Astrocyte (in vitro differentiated cells and primary cell): ENCODE measurements at regions not wholly inside any gene's neighbourhood (a gene's known extent, or its start where the extent isn't known, plus 50 kb on each side); places are given as distances from the start of the nearest gene placed in this dataset.

Experiments used
- DNase-seq: peaks from one replicate; pipeline ENCODE4 v3.0.0-alpha.2; 2010; ENCODE audit warnings: low read depth
- FAIRE-seq: peaks from 2 replicates; lab custom pipeline; 2011; peaks lifted over from hg19 to GRCh38; lab: Jason Lieb, UNC
- H2AFZ ChIP-seq: 2 replicates; pipeline ENCODE4 v1.6.0; 2012; ENCODE audit warnings: low read depth, low read length, inconsistent platforms
- H3K27ac ChIP-seq: 2 replicates; pipeline ENCODE4 v1.5.1; 2011; ENCODE audit warnings: low read depth, low read length, inconsistent platforms
- H3K27me3 ChIP-seq: 2 replicates; pipeline ENCODE4 v1.6.0; 2011; ENCODE audit warnings: low read length, inconsistent platforms; ENCODE audit not compliant: insufficient read depth
- H3K36me3 ChIP-seq: 2 replicates; pipeline ENCODE4 v1.5.1; 2011; ENCODE audit warnings: low read length, inconsistent platforms; ENCODE audit not compliant: insufficient read depth
- H3K4me1 ChIP-seq: 2 replicates; pipeline ENCODE4 v1.5.1; 2011; ENCODE audit warnings: low read length, inconsistent platforms; ENCODE audit not compliant: insufficient read depth
- H3K4me2 ChIP-seq: 2 replicates; pipeline ENCODE4 v1.6.0; 2012; ENCODE audit warnings: low read length, inconsistent platforms
- H3K4me3 ChIP-seq: 2 replicates; pipeline ENCODE4 v1.5.1; 2011; ENCODE audit warnings: low read depth, mild to moderate bottlenecking, low read length, inconsistent platforms; ENCODE audit not compliant: insufficient read depth
- H3K79me2 ChIP-seq: 2 replicates; pipeline ENCODE4 v1.6.0; 2012; ENCODE audit warnings: mild to moderate bottlenecking, low read length, inconsistent platforms; ENCODE audit not compliant: insufficient read depth
- H3K9ac ChIP-seq: 2 replicates; pipeline ENCODE4 v1.6.0; 2012; ENCODE audit warnings: mild to moderate bottlenecking, low read length, inconsistent platforms
- H3K9me3 ChIP-seq: 2 replicates; pipeline ENCODE4 v1.5.1; 2012; ENCODE audit warnings: low read depth, mild to moderate bottlenecking, low read length, inconsistent platforms; ENCODE audit not compliant: insufficient read depth
- H4K20me1 ChIP-seq: 2 replicates; pipeline ENCODE4 v1.6.0; 2012; ENCODE audit warnings: low read length, inconsistent platforms; ENCODE audit not compliant: insufficient read depth
- H3K27ac Mint-ChIP-seq: one replicate; pipeline ENCODE4 v1.8.0; 2021; ENCODE audit warnings: mild to moderate bottlenecking, mixed read lengths; ENCODE audit not compliant: unreplicated experiment
- H3K27me3 Mint-ChIP-seq: one replicate; pipeline ENCODE4 v1.8.0; 2021; ENCODE audit warnings: low read depth, mixed read lengths; ENCODE audit not compliant: unreplicated experiment
- H3K36me3 Mint-ChIP-seq: one replicate; pipeline ENCODE4 v1.8.0; 2021; ENCODE audit warnings: low read depth, mixed read lengths; ENCODE audit not compliant: unreplicated experiment
- H3K4me1 Mint-ChIP-seq: one replicate; pipeline ENCODE4 v1.8.0; 2021; ENCODE audit warnings: low read depth, mixed read lengths; ENCODE audit not compliant: unreplicated experiment
- H3K4me3 Mint-ChIP-seq: one replicate; pipeline ENCODE4 v1.8.0; 2021; ENCODE audit warnings: mild to moderate bottlenecking, moderate library complexity, mixed read lengths; ENCODE audit not compliant: unreplicated experiment
- H3K9me3 Mint-ChIP-seq: one replicate; pipeline ENCODE4 v1.8.0; 2021; ENCODE audit warnings: mild to moderate bottlenecking, mixed read lengths; ENCODE audit not compliant: unreplicated experiment
- CTCF ChIP-seq: IDR thresholded peaks from 2 replicates; pipeline ENCODE4 v1.5.1; 2011; ENCODE audit warnings: low read depth, mild to moderate bottlenecking, inconsistent platforms, low read length, moderate library complexity; ENCODE audit not compliant: insufficient read depth
- EZH2 ChIP-seq: IDR thresholded peaks from 2 replicates; pipeline ENCODE4 v1.6.1; 2012; ENCODE audit warnings: mild to moderate bottlenecking, low read length, inconsistent platforms; ENCODE audit not compliant: insufficient read depth

- no peak for FAIRE-seq
- H3K4me2 ChIP-seq, result no peak overlapping the region
These were observed 247.6 kb downstream of the BRD1 start for GRCh38 chr22:49580024-49580423.

DNA sequence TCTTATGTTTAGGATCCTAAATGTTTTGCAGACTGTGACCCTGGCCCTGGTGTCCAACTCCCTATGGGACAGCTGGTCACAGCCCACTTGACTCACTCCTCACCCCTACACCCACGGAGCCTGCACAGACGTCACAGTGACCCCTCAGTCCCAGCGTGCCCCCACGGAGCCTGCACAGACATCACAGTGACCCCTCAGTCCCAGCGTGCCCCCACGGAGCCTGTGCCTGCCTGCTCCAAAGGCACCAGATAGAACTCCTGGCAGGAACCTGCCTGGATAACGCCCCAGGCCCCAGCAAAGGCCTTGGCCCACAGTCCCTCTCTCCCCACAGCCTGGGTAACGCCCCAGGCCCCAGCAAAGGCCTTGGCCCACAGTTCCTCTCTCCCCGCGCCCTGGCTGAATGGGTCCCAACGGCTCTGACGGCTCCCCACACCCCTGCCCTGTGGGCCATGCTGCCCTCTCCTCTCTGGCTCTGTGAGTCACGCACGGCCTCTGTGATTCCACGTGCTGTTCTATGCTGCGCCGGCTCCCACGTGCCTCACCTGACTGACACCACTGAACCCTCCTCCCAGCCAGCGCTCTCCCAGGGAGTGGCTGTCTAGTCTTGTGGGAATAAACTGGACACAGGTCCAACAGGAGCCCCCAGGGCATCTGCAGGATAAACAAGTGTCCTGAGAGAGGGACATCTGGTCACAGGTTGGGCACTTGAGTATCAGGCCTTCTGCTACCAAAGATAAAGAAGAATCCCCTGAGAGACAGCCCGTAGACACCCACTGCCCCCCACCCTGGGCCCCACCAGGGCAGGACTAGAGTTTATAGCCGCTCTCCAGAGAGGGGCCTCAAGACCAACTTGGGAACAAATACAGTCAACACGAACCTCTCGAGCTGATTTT, 250.3 kb downstream of the BRD1 start:
- no peak overlapping the region for H3K4me3 Mint-ChIP-seq

More at GRCh38 chr22:49580024-49580423, 247.6 kb downstream of the BRD1 start:
- Histone ChIP-seq H3K36me3 (no peaks in the 10 kb centered on the region), H2AFZ (no peak overlapping the region), H3K9me3 (peaks cover 16% of the 10 kb centered on the region), H4K20me1 (no peaks in the 10 kb centered on the region), H3K4me3 (no peak overlapping the region), H3K9ac (no peak overlapping the region), H3K4me1 (no peaks in the 10 kb centered on the region), H3K79me2 (no peaks in the 10 kb centered on the region), H3K27ac (no peak overlapping the region), H3K27me3 (no peaks in the 10 kb centered on the region)
- TF ChIP-seq CTCF (no peak), EZH2 (no peak)
- Mint-ChIP-seq H3K36me3 (no peaks in the 10 kb centered on the region), H3K27ac (no peak overlapping the region), H3K4me3 (no peak overlapping the region), H3K4me1 (no peaks in the 10 kb centered on the region), H3K27me3 (peaks cover 36% of the 10 kb centered on the region), H3K9me3 (peaks cover 7% of the 10 kb centered on the region)
- no peak for DNase-seq

More for the DNA sequence above, 250.3 kb downstream of the BRD1 start:
- no peaks in the 10 kb centered on the region for H3K36me3 ChIP-seq
- no peak for DNase-seq
- H3K9ac ChIP-seq, result no peak overlapping the region
- H3K27ac ChIP-seq, result no peak overlapping the region
- no peak overlapping the region for H3K4me3 ChIP-seq
- Mint-ChIP-seq H3K27ac (peak overlapping the region; percentile 59), H3K36me3 (no peaks in the 10 kb centered on the region), H3K9me3 (peaks cover 7% of the 10 kb centered on the region), H3K4me1 (no peaks in the 10 kb centered on the region), H3K27me3 (peaks cover 20% of the 10 kb centered on the region)
- H3K9me3 ChIP-seq, result peaks cover 16% of the 10 kb centered on the region
- H4K20me1 ChIP-seq, result no peaks in the 10 kb centered on the region
- no peaks in the 10 kb centered on the region for H3K4me1 ChIP-seq
- no peaks in the 10 kb centered on the region for H3K27me3 ChIP-seq
- TF ChIP-seq EZH2 (no peak), CTCF (no peak)
- FAIRE-seq, result no peak
- H2AFZ ChIP-seq, result no peak overlapping the region
- H3K4me2 ChIP-seq, result no peak overlapping the region
- H3K79me2 ChIP-seq, result no peaks in the 10 kb centered on the region
